ENCODE measurements at regions not wholly inside any gene's neighbourhood (a gene's known extent, or its start where the extent isn't known, plus 50 kb on each side); places are given as distances from the start of the nearest gene placed in this dataset.

DNA sequence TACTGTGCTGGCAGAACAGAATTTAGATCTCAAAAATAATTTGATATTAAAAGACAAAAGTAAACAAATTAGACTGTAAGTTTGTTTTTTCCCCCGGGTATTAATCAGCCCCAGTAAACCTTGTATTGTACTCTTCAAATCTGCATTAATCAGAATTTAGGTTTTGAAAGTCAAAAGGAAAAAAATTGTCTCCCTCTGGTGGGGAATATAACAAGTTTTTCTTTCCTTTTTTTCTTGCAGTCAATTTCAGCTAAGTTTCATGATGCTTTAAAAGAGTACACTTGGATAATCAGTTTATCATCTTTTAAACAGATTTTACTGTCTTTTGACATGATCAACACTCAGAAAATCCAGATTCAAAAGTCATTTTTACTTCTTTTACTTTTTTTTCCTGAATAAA is 134.5 kb upstream of the PKN2 start:
- TF ChIP-seq, protein P1, sequence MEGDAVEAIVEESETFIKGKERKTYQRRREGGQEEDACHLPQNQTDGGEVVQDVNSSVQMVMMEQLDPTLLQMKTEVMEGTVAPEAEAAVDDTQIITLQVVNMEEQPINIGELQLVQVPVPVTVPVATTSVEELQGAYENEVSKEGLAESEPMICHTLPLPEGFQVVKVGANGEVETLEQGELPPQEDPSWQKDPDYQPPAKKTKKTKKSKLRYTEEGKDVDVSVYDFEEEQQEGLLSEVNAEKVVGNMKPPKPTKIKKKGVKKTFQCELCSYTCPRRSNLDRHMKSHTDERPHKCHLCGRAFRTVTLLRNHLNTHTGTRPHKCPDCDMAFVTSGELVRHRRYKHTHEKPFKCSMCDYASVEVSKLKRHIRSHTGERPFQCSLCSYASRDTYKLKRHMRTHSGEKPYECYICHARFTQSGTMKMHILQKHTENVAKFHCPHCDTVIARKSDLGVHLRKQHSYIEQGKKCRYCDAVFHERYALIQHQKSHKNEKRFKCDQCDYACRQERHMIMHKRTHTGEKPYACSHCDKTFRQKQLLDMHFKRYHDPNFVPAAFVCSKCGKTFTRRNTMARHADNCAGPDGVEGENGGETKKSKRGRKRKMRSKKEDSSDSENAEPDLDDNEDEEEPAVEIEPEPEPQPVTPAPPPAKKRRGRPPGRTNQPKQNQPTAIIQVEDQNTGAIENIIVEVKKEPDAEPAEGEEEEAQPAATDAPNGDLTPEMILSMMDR (IDR thresholded peaks at IDR 0.05): peak; percentile 36; the same call in 1 of the 2 replicates
- TF ChIP-seq, protein P2, sequence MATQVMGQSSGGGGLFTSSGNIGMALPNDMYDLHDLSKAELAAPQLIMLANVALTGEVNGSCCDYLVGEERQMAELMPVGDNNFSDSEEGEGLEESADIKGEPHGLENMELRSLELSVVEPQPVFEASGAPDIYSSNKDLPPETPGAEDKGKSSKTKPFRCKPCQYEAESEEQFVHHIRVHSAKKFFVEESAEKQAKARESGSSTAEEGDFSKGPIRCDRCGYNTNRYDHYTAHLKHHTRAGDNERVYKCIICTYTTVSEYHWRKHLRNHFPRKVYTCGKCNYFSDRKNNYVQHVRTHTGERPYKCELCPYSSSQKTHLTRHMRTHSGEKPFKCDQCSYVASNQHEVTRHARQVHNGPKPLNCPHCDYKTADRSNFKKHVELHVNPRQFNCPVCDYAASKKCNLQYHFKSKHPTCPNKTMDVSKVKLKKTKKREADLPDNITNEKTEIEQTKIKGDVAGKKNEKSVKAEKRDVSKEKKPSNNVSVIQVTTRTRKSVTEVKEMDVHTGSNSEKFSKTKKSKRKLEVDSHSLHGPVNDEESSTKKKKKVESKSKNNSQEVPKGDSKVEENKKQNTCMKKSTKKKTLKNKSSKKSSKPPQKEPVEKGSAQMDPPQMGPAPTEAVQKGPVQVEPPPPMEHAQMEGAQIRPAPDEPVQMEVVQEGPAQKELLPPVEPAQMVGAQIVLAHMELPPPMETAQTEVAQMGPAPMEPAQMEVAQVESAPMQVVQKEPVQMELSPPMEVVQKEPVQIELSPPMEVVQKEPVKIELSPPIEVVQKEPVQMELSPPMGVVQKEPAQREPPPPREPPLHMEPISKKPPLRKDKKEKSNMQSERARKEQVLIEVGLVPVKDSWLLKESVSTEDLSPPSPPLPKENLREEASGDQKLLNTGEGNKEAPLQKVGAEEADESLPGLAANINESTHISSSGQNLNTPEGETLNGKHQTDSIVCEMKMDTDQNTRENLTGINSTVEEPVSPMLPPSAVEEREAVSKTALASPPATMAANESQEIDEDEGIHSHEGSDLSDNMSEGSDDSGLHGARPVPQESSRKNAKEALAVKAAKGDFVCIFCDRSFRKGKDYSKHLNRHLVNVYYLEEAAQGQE (IDR thresholded peaks at IDR 0.05; ENCODE audit: insufficient read depth in 1 of 2, low read depth in 2 of 2, low read length in 1 of 2): no peak
- no peak for TF ChIP-seq SIN3A (IDR thresholded peaks at IDR 0.05; ENCODE audit: borderline replicate concordance, insufficient read depth, low read depth, low read length)

Measured in Panc1 (cell line).